BJ (cell line): ENCODE measurements at regions not wholly inside any gene's neighbourhood (a gene's known extent, or its start where the extent isn't known, plus 50 kb on each side); places are given as distances from the start of the nearest gene placed in this dataset.

Source experiments
- CTCF ChIA-PET: fragments of 350-600 bp; formaldehyde crosslinking; extraction: SDS; loops from one replicate; lab custom pipeline; 2021; ENCODE audit warnings: antibody characterized with exemption, inconsistent platforms; lab: Yijun Ruan, JAX
- POLR2A ChIA-PET: fragments of 300-600 bp; sonication (Branson Sonifier 250); formaldehyde crosslinking; extraction: SDS; loops from one replicate; lab custom pipeline; 2021; ENCODE audit warnings: antibody characterized with exemption; lab: Charles Lee
- DNase-seq: peaks from one replicate; pipeline ENCODE4 v3.0.0-alpha.2; 2011; ENCODE audit warnings: low read depth
- H3K27me3 ChIP-seq: 2 replicates; pipeline ENCODE4 v1.6.0; 2011; ENCODE audit warnings: low read length; ENCODE audit not compliant: control insufficient read depth, insufficient read depth
- H3K36me3 ChIP-seq: 2 replicates; pipeline ENCODE4 v1.5.1; 2011; ENCODE audit warnings: low read length; ENCODE audit not compliant: control insufficient read depth, insufficient read depth
- H3K4me3 ChIP-seq: 2 replicates; pipeline ENCODE4 v1.5.1; 2011; ENCODE audit warnings: low read depth, mild to moderate bottlenecking, control low read depth, low read length
- TF ChIP-seq, protein P1 (sequence below): IDR thresholded peaks from 2 replicates; pipeline ENCODE4 v1.5.1; 2011; ENCODE audit warnings: low read depth, mild to moderate bottlenecking, control low read depth, inconsistent platforms, low read length, moderate library complexity; ENCODE audit not compliant: insufficient read depth

DNA sequence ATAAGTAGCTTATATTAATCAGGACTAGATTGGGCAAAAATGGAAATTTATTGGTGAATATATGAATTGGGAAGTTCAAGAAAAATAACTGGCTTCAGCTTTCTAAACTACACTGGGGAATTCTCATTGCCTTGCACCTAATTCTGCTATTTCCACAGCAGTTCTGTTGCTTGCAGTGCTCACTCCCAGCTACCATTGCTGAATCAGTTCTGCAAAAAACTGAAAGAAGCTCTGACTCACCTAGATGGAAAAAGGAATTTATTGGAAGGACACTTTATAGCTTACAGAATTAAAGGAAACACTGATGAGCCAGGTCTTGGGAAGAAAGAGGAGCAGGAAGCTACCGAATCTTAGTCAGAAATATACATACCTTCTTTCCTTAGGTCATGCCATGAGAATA, 60.3 kb upstream of the ACVR1 start:
- CTCF ChIA-PET, result interaction anchor here (1.0 kb wide), 2 partner anchors 18 to 88 kb away, joined by 3 read pairs; no protein-coding TSS in a partner anchor
- no peak for DNase-seq
- Histone ChIP-seq H3K4me3 (no peak overlapping the region), H3K27me3 (no peaks in the 10 kb centered on the region), H3K36me3 (no peaks in the 10 kb centered on the region)
- POLR2A ChIA-PET, result no interaction called here
- TF ChIP-seq, protein P1, sequence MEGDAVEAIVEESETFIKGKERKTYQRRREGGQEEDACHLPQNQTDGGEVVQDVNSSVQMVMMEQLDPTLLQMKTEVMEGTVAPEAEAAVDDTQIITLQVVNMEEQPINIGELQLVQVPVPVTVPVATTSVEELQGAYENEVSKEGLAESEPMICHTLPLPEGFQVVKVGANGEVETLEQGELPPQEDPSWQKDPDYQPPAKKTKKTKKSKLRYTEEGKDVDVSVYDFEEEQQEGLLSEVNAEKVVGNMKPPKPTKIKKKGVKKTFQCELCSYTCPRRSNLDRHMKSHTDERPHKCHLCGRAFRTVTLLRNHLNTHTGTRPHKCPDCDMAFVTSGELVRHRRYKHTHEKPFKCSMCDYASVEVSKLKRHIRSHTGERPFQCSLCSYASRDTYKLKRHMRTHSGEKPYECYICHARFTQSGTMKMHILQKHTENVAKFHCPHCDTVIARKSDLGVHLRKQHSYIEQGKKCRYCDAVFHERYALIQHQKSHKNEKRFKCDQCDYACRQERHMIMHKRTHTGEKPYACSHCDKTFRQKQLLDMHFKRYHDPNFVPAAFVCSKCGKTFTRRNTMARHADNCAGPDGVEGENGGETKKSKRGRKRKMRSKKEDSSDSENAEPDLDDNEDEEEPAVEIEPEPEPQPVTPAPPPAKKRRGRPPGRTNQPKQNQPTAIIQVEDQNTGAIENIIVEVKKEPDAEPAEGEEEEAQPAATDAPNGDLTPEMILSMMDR, result no peak

DNA sequence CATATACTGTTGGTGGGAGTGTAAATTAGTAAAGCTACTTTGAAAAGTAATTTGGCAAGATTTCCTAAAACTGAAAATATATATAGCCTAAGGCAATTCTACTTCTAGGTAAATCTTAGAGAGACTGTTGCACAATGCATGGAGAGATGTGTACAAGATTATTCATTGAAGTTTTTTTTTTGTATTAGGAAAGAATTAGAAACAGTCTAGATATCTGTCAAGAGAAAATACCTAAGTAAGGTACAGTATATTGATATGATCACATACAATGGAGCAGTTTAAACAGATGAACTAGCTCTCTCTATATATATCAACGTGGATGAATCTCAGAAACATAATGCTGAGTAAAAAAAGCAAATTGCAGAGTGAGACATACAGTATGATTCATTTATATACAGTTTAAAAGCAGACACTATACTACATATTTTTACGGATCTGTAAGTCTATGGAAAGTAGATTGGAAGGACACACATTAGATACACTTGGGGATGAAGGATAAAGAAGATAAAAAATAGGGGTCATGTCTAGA, 59.3 kb upstream of the ACVR1 start:
- no peak overlapping the region for H3K4me3 ChIP-seq
- H3K27me3 ChIP-seq, result no peaks in the 10 kb centered on the region
- H3K36me3 ChIP-seq, result no peaks in the 10 kb centered on the region
- POLR2A ChIA-PET, result interaction anchor here (0.6 kb wide), 1 partner anchor 26 kb away, joined by 6 read pairs; no protein-coding TSS in a partner anchor
- no peak for DNase-seq
- TF ChIP-seq, protein P1, result no peak
- CTCF ChIA-PET, result interaction anchor here (1.0 kb wide), 1 partner anchor 17 kb away, joined by 3 read pairs; no protein-coding TSS in a partner anchor

DNA sequence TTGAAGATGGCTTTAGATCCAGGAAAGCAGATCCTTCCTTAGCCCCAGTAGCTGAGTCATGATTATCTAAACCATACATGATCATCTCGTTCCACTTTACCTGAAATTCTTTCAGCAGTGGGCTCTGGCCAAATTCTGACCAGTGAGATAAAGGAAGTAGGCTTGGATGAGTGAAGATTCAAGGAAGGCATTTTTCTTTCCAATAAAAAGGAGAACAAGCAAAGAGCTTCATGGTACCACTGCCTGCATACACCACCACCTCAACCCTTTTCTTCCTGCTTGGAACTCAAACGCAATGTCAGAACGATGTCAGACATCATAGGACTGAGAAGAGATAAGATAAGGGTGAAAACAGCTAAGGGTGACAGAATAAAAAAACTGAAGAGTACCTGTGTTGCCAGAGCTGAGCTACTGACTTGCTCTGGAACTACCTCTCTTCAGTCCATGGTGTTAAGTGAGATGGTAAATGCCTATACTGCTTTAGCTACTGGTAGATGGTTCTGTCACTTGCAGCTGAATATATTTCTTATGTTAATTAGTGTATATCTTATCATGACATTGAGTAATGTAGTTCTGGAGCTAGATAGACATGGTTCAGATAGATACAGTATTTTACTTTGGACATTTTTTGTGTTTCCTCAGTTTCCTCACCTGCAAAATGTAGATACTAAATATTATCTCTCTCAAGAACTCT, 58.7 kb upstream of the ACVR1 start:
- no peaks in the 10 kb centered on the region for H3K36me3 ChIP-seq
- ChIA-PET CTCF (no interaction called here), POLR2A (no interaction called here)
- no peak for DNase-seq
- TF ChIP-seq, protein P1, result no peak
- no peak overlapping the region for H3K4me3 ChIP-seq
- no peaks in the 10 kb centered on the region for H3K27me3 ChIP-seq

DNA sequence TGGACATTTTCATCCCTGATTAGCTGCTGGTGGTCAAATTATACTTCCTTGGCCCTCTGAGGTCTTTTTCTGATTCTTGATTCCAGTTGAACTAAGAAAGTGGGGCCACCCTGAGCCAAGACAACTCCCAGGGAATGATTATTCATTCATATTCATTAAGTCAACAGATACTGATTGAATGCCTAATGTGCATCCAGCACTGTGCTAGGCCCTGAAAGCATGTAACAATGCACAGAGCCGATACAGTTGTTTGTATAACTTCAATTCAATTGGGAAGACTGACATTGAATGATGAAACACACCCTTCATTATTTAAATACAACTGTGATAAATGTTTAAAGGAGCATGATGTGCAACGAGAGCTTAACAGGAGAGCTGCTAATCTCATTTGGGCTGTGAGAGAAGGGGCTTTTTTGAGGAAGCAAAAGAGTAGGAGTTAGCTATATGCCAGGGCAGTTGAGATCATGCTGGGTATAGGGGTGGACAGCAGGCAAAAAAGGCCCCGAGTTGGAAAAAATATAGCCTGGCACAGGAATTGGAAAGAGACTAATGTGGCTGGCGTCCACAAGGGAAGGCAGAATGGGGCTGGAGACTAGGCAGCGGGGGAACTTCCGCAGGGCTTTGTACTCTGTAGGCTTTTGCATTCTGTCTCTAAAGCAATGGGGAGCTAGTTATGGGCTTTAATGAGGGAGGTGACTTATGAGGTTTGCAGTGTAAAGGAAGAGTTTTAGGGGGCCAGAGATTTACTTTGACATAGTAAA, 57.2 kb upstream of the ACVR1 start:
- Histone ChIP-seq H3K36me3 (no peaks in the 10 kb centered on the region), H3K27me3 (no peaks in the 10 kb centered on the region), H3K4me3 (no peak overlapping the region)
- CTCF ChIA-PET, result no interaction called here
- no peak for DNase-seq
- POLR2A ChIA-PET, result no interaction called here
- TF ChIP-seq, protein P1, result no peak

DNA sequence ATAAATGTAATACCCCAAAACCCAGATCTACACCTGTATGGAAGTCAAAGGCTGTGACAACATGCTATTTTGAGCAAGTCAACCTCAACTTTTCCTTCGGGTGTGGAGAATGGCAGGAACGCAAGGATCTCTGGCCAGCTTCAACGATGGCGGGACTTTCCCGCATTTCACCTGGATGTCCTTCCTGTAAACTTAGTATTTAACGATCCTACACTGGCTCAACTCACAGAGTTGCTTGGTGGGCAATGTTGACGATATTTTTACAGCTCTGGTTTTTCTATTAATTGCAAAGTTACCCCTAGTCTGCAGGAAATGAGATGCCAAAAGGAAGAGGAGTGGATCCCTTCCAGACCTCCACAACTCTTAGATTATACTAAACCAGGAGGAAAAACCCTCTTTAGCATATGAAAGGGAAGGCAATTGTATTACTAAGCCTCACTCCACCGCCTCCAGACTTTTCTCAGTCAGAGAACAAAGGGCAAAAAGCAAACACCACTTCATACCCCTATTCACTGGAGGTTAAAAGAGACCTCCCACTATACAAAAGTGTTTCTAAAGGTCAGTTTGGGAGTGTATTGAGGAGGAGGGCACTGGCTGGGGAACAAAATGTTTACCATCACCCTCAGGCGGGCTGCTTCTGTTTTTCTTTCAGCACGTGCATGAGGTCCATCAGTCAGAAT, 56.5 kb upstream of the ACVR1 start:
- no peak for DNase-seq
- Histone ChIP-seq H3K27me3 (no peaks in the 10 kb centered on the region), H3K4me3 (no peak overlapping the region), H3K36me3 (no peaks in the 10 kb centered on the region)
- TF ChIP-seq, protein P1, result no peak
- CTCF ChIA-PET, result no interaction called here
- POLR2A ChIA-PET, result no interaction called here
